ENCODE measurements at regions not wholly inside any gene's neighbourhood (a gene's known extent, or its start where the extent isn't known, plus 50 kb on each side); places are given as distances from the start of the nearest gene placed in this dataset.
"Not testable (repeated sequence)": the region's sequence is repeated elsewhere in the genome, so short reads cannot be mapped to it uniquely, and the experiment has no call there.

DNA sequence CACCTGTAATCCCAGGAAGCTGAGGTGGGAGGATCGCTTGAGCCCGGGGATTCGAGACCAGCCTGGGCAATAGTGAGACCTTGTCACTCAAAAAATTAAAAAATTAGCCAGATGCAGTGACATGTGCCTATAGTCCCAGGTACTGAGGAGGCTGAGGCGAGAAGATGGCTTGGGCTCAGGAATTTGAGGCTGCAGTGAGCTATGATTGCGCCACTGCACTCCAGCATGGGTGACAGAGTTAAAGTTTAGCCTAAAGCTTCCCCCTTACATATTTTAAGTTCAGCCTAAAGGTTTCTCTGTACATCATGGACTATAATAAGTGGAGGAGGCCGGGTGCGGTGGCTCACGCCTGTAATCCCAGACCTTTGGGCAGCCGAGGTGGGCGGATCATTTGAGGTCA, 70.1 kb downstream of the SPRING1 start:
- Histone ChIP-seq H3K79me2 (no peaks in the 10 kb centered on the region), H3K9me2 (replicated peaks; ENCODE audit: insufficient read depth) (no peaks in the 10 kb centered on the region), H3K4me2 (no peak overlapping the region), H3K27ac (no peak overlapping the region), H3K27me3 (no peaks in the 10 kb centered on the region), H3K4me3 (no peak overlapping the region), H3K36me3 (replicated peaks; ENCODE audit: insufficient read depth, low read depth) (no peaks in the 10 kb centered on the region), H3K4me1 (ENCODE audit: insufficient read depth) (peaks cover under 1% of the 10 kb centered on the region), H2AFZ (no peak overlapping the region), H4K20me1 (ENCODE audit: insufficient read depth, poor library complexity, severe bottlenecking) (no peaks in the 10 kb centered on the region), H3K9me3 (ENCODE audit: low read depth) (no peaks in the 10 kb centered on the region)
- WGBS (ENCODE audit: low lambda C conversion rate, missing lambda C conversion rate): 96% methylated on average over 10 of the region's 10 CpGs
- no peak for TF ChIP-seq EZH2phosphoT487 (IDR thresholded peaks at IDR 0.05; ENCODE audit: low read depth, severe bottlenecking, unreplicated experiment)
- TF ChIP-seq, protein P1, sequence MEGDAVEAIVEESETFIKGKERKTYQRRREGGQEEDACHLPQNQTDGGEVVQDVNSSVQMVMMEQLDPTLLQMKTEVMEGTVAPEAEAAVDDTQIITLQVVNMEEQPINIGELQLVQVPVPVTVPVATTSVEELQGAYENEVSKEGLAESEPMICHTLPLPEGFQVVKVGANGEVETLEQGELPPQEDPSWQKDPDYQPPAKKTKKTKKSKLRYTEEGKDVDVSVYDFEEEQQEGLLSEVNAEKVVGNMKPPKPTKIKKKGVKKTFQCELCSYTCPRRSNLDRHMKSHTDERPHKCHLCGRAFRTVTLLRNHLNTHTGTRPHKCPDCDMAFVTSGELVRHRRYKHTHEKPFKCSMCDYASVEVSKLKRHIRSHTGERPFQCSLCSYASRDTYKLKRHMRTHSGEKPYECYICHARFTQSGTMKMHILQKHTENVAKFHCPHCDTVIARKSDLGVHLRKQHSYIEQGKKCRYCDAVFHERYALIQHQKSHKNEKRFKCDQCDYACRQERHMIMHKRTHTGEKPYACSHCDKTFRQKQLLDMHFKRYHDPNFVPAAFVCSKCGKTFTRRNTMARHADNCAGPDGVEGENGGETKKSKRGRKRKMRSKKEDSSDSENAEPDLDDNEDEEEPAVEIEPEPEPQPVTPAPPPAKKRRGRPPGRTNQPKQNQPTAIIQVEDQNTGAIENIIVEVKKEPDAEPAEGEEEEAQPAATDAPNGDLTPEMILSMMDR (IDR thresholded peaks at IDR 0.05; ENCODE audit: poor library complexity): no peak
- no peak for TF ChIP-seq EZH2 (IDR thresholded peaks at IDR 0.05; ENCODE audit: borderline replicate concordance)
- DNase-seq (ENCODE audit: low spot score): no peak

DNA sequence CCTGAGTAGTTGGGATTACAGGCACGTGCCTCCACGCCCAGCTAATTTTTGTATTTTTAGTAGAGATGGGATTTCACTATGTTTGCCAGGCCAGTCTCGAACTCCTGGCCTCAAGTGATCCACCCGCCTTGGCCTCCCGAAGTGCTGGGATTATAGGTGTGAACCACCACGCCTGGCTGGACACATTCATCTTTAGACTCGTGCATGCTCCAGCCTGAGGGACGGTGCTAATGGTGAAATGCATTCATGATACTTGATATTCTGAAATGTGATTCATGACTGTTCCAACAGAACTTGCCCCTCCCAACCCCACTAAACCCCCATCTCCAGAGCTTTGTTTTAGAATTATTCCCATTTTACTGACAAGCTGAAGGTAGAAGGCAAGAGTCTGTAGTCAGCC, 71.0 kb downstream of the SPRING1 start:
- H3K9me3 ChIP-seq (ENCODE audit: low read depth): not testable (repeated sequence)

DNA sequence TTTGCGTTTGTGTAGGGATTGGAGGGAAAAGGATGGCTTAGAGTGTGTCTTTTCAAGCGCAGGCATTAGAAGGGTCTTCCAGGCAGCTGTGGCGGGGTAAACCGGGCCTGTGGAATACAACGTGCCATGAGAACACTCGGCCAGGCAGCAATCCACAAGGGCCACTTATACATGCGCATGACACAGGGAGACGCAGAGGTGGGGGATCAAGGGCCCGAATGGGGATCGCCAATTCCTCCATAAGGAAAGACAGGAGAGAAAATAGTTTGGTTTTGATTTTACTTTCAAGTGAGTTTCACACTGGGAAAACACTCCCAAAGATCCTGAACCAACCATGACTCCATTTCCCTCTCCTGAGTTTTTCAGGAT, 71.6 kb downstream of the SPRING1 start:
- Histone ChIP-seq H4K20me1 (ENCODE audit: insufficient read depth, poor library complexity, severe bottlenecking) (no peaks in the 10 kb centered on the region), H3K9me2 (replicated peaks; ENCODE audit: insufficient read depth) (no peaks in the 10 kb centered on the region), H3K9me3 (ENCODE audit: low read depth) (no peaks in the 10 kb centered on the region), H3K27ac (no peak overlapping the region), H3K79me2 (no peaks in the 10 kb centered on the region), H3K4me3 (no peak overlapping the region), H2AFZ (no peak overlapping the region), H3K36me3 (replicated peaks; ENCODE audit: insufficient read depth, low read depth) (no peaks in the 10 kb centered on the region), H3K27me3 (no peaks in the 10 kb centered on the region), H3K4me2 (no peak overlapping the region), H3K4me1 (ENCODE audit: insufficient read depth) (peaks cover 8% of the 10 kb centered on the region)
- TF ChIP-seq, protein P1 (IDR thresholded peaks at IDR 0.05; ENCODE audit: poor library complexity): no peak
- TF ChIP-seq EZH2 (IDR thresholded peaks at IDR 0.05; ENCODE audit: borderline replicate concordance) (no peak), EZH2phosphoT487 (IDR thresholded peaks at IDR 0.05; ENCODE audit: low read depth, severe bottlenecking, unreplicated experiment) (no peak)
- DNase-seq (ENCODE audit: low spot score): no peak
- 81% methylated on average over 10 of the region's 10 CpGs for WGBS (ENCODE audit: low lambda C conversion rate, missing lambda C conversion rate)

More for the DNA sequence above, 71.0 kb downstream of the SPRING1 start:
- WGBS (ENCODE audit: low lambda C conversion rate, missing lambda C conversion rate): 97% methylated on average over 8 of the region's 8 CpGs
- not testable (repeated sequence) for H3K9me2 ChIP-seq (replicated peaks; ENCODE audit: insufficient read depth); DNase-seq (ENCODE audit: low spot score); H2AFZ ChIP-seq; H3K36me3 ChIP-seq (replicated peaks; ENCODE audit: insufficient read depth, low read depth); H3K27me3 ChIP-seq; H3K27ac ChIP-seq; H3K4me2 ChIP-seq; H3K79me2 ChIP-seq; H4K20me1 ChIP-seq (ENCODE audit: insufficient read depth, poor library complexity, severe bottlenecking); H3K4me3 ChIP-seq; H3K4me1 ChIP-seq (ENCODE audit: insufficient read depth)

DNA sequence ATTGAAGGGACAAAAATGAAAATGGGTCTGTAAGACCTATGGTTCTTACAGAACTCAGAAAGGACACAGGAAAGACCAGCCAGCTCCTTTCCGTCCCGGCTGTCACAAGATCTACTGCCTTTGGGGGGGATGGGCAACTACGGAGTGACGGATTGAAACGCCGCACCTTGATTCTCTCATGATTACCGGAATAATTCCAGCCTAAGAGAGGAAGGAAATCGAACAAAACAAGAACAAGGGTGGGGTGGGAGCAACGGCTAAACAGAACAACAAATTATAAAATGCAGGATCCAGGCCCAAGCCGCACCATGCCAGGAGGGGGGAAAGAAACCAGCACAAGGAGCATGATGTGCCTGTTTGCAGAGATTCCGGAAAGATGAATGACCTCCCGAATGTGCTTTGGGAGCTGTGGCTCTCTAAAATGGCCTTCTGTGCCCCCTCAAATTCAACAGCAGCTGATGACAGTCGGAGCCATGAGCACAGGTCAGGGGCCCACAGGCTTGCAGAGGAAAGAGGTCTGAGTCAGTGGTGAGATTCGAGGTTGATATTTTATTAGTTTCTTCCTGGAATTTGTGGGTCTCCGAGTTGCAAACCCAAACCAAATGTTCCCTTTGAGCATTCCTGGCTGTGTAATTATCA, 72.1 kb downstream of the SPRING1 start:
- no peak overlapping the region for H2AFZ ChIP-seq
- no peaks in the 10 kb centered on the region for H4K20me1 ChIP-seq (ENCODE audit: insufficient read depth, poor library complexity, severe bottlenecking)
- no peaks in the 10 kb centered on the region for H3K9me3 ChIP-seq (ENCODE audit: low read depth)
- TF ChIP-seq EZH2 (IDR thresholded peaks at IDR 0.05; ENCODE audit: borderline replicate concordance): no peak
- TF ChIP-seq EZH2phosphoT487 (IDR thresholded peaks at IDR 0.05; ENCODE audit: low read depth, severe bottlenecking, unreplicated experiment): no peak
- TF ChIP-seq, protein P1 (IDR thresholded peaks at IDR 0.05; ENCODE audit: poor library complexity): no peak
- H3K4me1 ChIP-seq (ENCODE audit: insufficient read depth): peaks cover 8% of the 10 kb centered on the region
- no peak for DNase-seq (ENCODE audit: low spot score)
- H3K9me2 ChIP-seq (replicated peaks; ENCODE audit: insufficient read depth): no peaks in the 10 kb centered on the region
- no peaks in the 10 kb centered on the region for H3K79me2 ChIP-seq
- H3K4me2 ChIP-seq: no peak overlapping the region
- H3K27me3 ChIP-seq: no peaks in the 10 kb centered on the region
- H3K27ac ChIP-seq: no peak overlapping the region
- no peak overlapping the region for H3K4me3 ChIP-seq
- no peaks in the 10 kb centered on the region for H3K36me3 ChIP-seq (replicated peaks; ENCODE audit: insufficient read depth, low read depth)
- WGBS (ENCODE audit: low lambda C conversion rate, missing lambda C conversion rate): 76% methylated on average over 15 of the region's 15 CpGs

Data from hepatocyte (in vitro differentiated cells).